Eye (tissue), 1 donor: ENCODE measurements at regions not wholly inside any gene's neighbourhood (a gene's known extent, or its start where the extent isn't known, plus 50 kb on each side); places are given as distances from the start of the nearest gene placed in this dataset.

Source experiments
- DNase-seq: peaks from one replicate; pipeline ENCODE4 v3.0.0-alpha.2; 2015

- no peak for DNase-seq
Observed at GRCh38 chr15:81471151-81471550, 97.1 kb upstream of the TMC3 start.

- DNase-seq: no peak
Observed at GRCh38 chr15:81469154-81469553, 95.1 kb upstream of the TMC3 start.

GRCh38 chr15:81466741-81467140 lies 92.7 kb upstream of the TMC3 start:
- no peak for DNase-seq

- DNase-seq: no peak
Observed at GRCh38 chr15:81454024-81454423, 80.0 kb upstream of the TMC3 start.

GRCh38 chr15:81450721-81451120 lies 76.7 kb upstream of the TMC3 start:
- no peak for DNase-seq

GRCh38 chr15:81449836-81450474 lies 75.9 kb upstream of the TMC3 start:
- no peak for DNase-seq

GRCh38 chr15:81443040-81443820 lies 69.2 kb upstream of the TMC3 start:
- DNase-seq: no peak

GRCh38 chr15:81442454-81442853 lies 68.4 kb upstream of the TMC3 start:
- DNase-seq: no peak

GRCh38 chr15:81434851-81435250 lies 60.8 kb upstream of the TMC3 start:
- DNase-seq: no peak

- DNase-seq: no peak
Observed at GRCh38 chr15:81433462-81433861, 59.4 kb upstream of the TMC3 start.

GRCh38 chr15:81432179-81432578 lies 58.2 kb upstream of the TMC3 start:
- DNase-seq: no peak

- no peak for DNase-seq
Observed at GRCh38 chr15:81427176-81427575, 53.2 kb upstream of the TMC3 start.

GRCh38 chr15:81425905-81426304 lies 51.9 kb upstream of the TMC3 start:
- DNase-seq: no peak
